ENCODE measurements at regions not wholly inside any gene's neighbourhood (a gene's known extent, or its start where the extent isn't known, plus 50 kb on each side); places are given as distances from the start of the nearest gene placed in this dataset.

DNA sequence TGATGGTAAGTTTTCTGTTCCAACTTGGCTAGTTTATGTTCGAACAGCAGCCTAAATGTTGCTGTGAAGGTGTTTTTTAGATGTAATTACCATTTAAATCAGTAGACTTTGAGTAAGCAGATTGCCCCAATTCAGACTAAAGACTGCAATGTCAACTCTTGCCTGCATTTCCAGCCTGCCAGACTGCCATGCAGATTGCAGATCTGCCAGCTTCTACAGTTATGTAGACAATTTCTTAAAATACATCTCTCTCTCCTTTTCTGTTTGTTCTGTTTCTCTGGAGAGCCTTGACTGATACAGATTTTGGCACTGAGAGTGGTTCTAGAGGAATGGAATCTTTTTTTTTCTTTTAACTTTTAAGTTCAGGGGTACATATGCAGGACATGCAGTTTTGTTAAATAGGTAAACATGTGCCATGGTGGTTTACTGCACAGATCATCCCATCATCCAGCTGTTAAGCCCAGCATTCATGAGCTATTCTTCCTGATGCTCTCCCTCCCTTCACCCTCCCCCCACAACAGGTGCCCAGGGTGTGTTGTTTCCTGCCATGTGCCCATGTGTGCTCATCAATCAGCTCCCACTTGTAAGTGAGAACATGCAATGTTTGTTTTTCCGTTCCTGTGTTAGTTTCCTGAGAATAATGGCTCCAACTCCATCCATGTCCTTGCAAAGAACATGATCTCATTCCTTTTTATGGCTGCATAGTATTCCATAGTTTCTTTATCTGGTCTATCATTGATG lies 227.8 kb downstream of the CPE start:
- H4K5ac ChIP-seq (ENCODE audit: insufficient read length, low read depth, low read length): no peak overlapping the region
- H3K4me1 ChIP-seq (ENCODE audit: insufficient read depth, low read length): peaks cover 3% of the 10 kb centered on the region; the same call in 1 of the 2 replicates
- no peak overlapping the region for H2BK5ac ChIP-seq (ENCODE audit: insufficient read length, low read length)
- no peak overlapping the region for H3K18ac ChIP-seq (ENCODE audit: insufficient read length, low read depth, low read length)
- no peak overlapping the region for H3K14ac ChIP-seq (ENCODE audit: insufficient read depth, low read length)
- H2AFZ ChIP-seq (ENCODE audit: low read length): no peak overlapping the region
- no peaks in the 10 kb centered on the region for H3K27me3 Mint-ChIP-seq (ENCODE audit: low read depth)
- no peak overlapping the region for H2BK120ac ChIP-seq (ENCODE audit: low read depth, low read length, poor library complexity, severe bottlenecking)
- H3K4me2 ChIP-seq (ENCODE audit: insufficient read depth, insufficient read length, low read length): no peak overlapping the region
- no peak overlapping the region for H2BK20ac ChIP-seq (ENCODE audit: low read depth, low read length, poor library complexity, severe bottlenecking)
- H3K36me3 Mint-ChIP-seq (ENCODE audit: insufficient read depth in 1 of 3, low read depth in 3 of 3): no peaks in the 10 kb centered on the region
- H3K9ac ChIP-seq (ENCODE audit: extremely low read depth, insufficient read length, low read length): no peak overlapping the region
- no peak overlapping the region for H2AK5ac ChIP-seq (ENCODE audit: insufficient read length, low read length)
- H3K79me2 ChIP-seq (ENCODE audit: insufficient read depth, low read length): no peaks in the 10 kb centered on the region
- no peak overlapping the region for H3K23ac ChIP-seq (ENCODE audit: insufficient read length, low read depth, low read length)
- no peak overlapping the region for H2BK15ac ChIP-seq (ENCODE audit: low read depth, low read length)
- DNase-seq: no peak
- H3K4me1 Mint-ChIP-seq: peaks cover 23 to 25% of the 10 kb centered on the region in 2 experiments
- no peak overlapping the region for H4K8ac ChIP-seq (replicated peaks; ENCODE audit: insufficient read length, low read depth, low read length)
- no CpG with 5 or more reads among the region's 2 CpGs for WGBS (ENCODE audit: extremely low coverage, insufficient read length, low lambda C conversion rate)
- peak overlapping the region in 1 of 3 experiments; percentile 17; a peak in 2 of 7 replicates for H3K27ac Mint-ChIP-seq
- no peak overlapping the region for H3T11ph ChIP-seq (ENCODE audit: low read length)
- no peak overlapping the region for H3K27ac ChIP-seq (ENCODE audit: insufficient read length, low read depth, low read length)
- no peak for TF ChIP-seq CTCF (conservative IDR thresholded peaks at IDR 0.05)
- no peaks in the 10 kb centered on the region for H3K79me1 ChIP-seq (ENCODE audit: insufficient read depth, low read depth, low read length, poor library complexity, severe bottlenecking)
- H3K23me2 ChIP-seq (ENCODE audit: insufficient read length, low read depth, low read length, poor library complexity, severe bottlenecking): no peaks in the 10 kb centered on the region
- no peak overlapping the region for H3K4me3 Mint-ChIP-seq
- no peaks in the 10 kb centered on the region for H3K9me3 ChIP-seq (ENCODE audit: control insufficient read depth, low read depth, low read length)
- no peak overlapping the region for H2BK12ac ChIP-seq (ENCODE audit: insufficient read length, low read depth, low read length)
- H3K9me3 Mint-ChIP-seq: no peaks in the 10 kb centered on the region; a peak in 1 of 5 replicates
- no peaks in the 10 kb centered on the region; the same call in 1 of the 2 replicates for H3K27me3 ChIP-seq (ENCODE audit: insufficient read depth, low read length)
- no peaks in the 10 kb centered on the region for H4K20me1 ChIP-seq (ENCODE audit: control insufficient read depth, insufficient read depth, insufficient read length)
- H3K56ac ChIP-seq (ENCODE audit: insufficient read length, low read depth, low read length): no peak overlapping the region
- no peak overlapping the region for H4K91ac ChIP-seq (ENCODE audit: insufficient read length, low read depth, low read length)
- no peak overlapping the region for H3K4ac ChIP-seq (ENCODE audit: low read depth, low read length)

Data from H9 (cell line).